Activated effector memory CD4-positive, alpha-beta T cell treated with Interleukin-2 at 50 U/mL for 16 hours (primary cell): ENCODE measurements at regions not wholly inside any gene's neighbourhood (a gene's known extent, or its start where the extent isn't known, plus 50 kb on each side); places are given as distances from the start of the nearest gene placed in this dataset.
"Not testable (repeated sequence)": the region's sequence is repeated elsewhere in the genome, so short reads cannot be mapped to it uniquely, and the experiment has no call there.

Experiments
- DNase-seq: peaks from one replicate; pipeline ENCODE4 v3.0.0-alpha.2; 2020

- no peak for DNase-seq
These were observed 202.7 kb upstream of the PRSS58 start for GRCh38 chr7:142460402-142461117.

DNA sequence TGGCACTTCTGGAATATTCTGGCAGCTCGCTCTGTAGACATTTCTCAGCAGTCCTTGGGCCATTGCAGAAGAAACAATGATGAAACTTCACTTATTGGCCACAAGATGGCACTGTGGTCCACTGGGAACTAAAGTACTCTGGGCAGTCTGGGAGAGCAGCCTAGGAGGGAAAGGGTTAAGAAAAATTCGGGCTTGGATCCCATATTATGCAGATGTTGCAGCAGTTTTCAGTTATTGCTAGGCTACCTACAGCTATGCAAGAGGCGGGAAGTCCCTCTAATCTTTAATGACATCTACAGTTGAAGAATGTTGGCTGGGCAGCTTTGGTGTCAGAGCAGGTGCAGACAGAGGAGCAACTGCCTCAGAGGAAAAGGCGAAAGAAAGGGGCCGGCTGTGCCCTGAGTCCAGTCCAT, 201.7 kb upstream of the PRSS58 start:
- DNase-seq, result no peak

- no peak for DNase-seq
These were observed 199.4 kb upstream of the PRSS58 start for GRCh38 chr7:142457146-142457703.

- no peak for DNase-seq
These were observed 197.5 kb upstream of the PRSS58 start for GRCh38 chr7:142455392-142455791.

DNA sequence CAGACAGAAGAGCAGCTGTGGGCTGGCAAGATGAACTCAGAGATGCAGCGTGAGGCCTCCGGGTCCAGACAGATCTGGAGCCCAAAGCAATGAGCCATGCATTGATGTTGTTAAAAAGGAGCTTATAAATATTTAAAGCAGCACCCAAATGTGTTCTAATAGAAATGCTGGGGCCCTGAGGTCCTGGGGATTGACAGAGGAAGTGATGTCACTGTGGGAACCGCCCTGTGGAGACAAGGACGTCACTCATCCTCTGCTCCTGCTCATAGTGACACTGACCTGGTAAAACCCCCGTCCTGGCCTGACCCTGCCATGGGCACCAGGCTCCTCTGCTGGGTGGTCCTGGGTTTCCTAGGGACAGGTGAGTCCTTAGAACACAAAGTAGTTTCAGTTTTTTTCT, 197.0 kb upstream of the PRSS58 start:
- DNase-seq, result no peak

GRCh38 chr7:142452791-142453190, 194.9 kb upstream of the PRSS58 start:
- no peak for DNase-seq

GRCh38 chr7:142451817-142452216, 194.0 kb upstream of the PRSS58 start:
- no peak for DNase-seq

DNA sequence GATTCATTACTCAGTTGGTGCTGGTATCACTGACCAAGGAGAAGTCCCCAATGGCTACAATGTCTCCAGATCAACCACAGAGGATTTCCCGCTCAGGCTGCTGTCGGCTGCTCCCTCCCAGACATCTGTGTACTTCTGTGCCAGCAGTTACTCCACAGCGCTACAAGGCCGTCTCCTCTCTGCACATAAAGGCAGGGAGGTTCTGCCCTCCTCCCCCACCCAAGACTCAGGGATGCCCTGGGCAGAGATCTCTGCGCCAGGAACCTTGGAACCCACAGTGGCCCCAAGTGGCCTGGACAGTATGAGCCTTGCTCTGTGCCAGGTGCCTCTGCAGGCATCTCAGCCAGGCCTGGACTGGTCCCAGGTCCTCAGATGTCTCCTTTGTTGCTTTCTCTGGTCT, 193.4 kb upstream of the PRSS58 start:
- no peak for DNase-seq

DNA sequence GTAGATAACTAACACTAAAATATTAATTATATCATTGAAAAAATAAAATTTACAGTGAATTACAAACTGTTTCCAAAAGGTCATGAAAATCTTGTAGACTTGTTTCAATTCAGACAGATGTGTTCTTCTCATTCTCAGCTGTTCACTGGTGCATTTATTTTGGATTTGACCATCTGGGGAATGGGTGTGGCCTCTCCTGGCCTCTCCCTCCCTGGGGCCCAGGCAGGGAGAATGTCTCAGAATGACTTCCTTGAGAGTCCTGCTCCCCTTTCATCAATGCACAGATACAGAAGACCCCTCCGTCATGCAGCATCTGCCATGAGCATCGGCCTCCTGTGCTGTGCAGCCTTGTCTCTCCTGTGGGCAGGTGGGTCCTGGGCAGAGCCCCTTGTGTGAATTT, 192.8 kb upstream of the PRSS58 start:
- DNase-seq, result no peak

DNA sequence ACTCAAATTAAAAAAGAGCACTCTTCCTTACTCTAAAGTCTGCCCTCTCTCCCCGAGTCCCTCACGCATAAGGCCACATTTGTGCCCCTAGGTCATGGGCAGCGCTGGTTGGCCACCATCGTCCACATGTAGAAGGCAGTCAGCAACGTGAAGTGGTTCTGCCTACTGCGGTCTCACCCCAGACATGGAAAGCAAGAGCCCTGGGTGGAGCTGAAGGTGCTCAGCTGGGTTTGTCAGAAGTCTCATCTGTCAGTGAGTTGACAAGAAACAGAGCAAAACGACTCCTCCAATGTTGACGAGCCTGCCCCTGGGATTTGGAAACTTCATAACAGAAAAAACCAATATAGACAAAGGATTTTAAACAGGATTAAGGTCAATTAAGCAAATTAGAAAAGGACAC, 192.3 kb upstream of the PRSS58 start:
- no peak for DNase-seq

DNA sequence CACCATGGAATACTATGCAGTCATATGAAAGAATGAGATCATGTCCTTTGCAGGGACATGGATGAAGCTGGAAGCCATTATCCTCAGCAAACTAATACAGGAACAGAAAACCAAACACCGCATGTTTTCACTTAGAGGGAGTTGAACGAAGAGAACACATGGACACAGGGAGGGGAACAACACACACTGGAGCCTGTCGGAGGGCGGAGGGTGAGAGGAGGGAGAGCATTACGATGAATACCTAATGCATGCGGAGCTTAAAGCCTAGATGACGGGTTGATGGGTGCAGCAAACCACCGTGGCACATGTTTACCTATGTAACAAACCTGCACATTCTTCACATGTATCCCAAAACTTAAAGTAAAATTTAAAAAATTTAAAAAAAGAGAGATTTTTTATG, 191.0 kb upstream of the PRSS58 start:
- DNase-seq, result not testable (repeated sequence)

DNA sequence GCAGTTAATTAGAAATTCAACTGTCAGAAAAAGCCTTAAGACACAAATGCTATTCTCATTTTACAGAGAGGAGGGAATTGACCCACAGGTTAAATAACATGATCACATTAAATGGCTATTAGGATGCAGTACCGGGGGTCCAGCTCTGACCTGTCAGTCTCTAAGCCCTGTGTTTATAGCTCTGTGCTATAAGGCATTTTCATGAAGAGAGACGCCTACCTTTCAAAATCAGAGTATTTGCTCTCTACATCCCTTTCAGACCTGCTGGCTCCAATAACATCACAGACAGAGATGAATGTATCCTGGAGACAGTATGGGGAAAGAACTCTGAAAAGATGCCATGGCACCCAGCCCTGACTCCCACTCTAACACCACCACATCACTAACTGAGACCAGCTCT, 189.9 kb upstream of the PRSS58 start:
- DNase-seq, result no peak

- DNase-seq, result no peak
These were observed 187.3 kb upstream of the PRSS58 start for GRCh38 chr7:142445019-142445686.

DNA sequence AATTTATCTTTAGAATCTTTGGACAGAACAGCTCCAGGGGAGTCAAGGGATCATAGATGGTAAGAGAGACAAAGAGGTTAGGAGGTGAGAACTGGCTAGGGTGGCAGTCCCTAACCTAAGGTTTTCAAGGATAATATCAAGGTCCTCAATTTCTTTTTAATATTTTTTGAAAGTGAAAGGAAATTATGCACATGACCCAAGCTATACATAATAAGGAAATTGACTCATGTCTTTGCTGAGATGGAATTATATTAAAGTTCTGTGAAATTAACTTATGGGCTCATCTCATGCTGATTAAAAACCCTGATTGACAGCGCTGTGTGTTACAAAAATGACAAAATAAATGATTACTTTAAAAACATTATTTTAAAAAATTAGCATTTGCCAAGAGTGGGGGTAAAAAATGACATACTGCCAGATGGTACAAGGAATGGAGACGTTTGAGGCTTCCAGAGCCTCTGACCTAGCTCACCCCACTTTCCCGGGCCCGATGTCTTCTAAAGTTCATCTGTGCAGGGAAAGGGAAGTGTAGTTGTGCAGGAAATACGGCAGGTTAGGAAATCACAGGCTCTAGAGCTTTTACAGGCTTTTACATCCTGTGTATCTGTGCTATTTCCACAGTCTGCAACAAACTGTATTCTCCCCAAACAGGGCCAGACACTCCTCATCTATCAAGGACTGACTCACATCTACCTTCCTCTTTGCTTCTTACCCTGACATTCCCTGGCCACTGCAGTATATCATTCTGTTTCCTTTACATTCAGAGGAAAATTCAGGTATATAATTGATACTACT, 185.6 kb upstream of the PRSS58 start:
- no peak for DNase-seq

GRCh38 chr7:142442396-142442795, 184.5 kb upstream of the PRSS58 start:
- no peak for DNase-seq

- DNase-seq, result no peak
These were observed 183.1 kb upstream of the PRSS58 start for GRCh38 chr7:142440906-142441411.

DNA sequence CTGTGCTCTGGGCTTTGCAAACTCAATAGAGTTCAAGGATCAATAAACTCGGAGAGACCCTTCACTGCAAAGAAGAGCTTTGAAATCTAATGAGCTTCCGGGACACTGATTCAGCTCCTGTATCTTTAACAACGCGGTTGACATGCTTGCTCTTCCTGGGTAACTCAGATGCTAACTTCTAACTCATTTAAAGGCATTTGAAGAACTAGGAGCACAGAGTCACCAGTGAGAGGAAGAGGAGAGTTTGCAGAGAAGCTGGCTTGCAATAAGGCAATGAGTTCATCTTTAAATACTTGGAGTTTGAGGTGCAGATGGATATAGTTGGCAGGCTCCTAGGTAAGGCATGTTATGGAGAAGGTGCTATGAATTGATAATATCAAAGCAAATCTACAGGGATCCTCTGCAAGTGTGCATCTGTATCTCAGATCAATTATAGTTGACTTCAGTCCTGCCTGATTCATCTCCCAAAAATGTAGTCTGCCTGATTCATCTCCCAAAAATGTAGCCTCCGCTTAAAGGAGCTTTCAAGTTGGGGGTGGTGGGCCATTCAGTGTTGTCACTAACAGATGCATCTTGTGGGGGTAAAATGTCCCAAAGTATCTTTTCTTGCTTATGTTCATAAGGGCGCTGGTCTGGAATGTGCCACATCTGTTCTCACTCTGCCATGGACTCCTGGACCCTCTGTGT, 182.5 kb upstream of the PRSS58 start:
- DNase-seq, result no peak

DNA sequence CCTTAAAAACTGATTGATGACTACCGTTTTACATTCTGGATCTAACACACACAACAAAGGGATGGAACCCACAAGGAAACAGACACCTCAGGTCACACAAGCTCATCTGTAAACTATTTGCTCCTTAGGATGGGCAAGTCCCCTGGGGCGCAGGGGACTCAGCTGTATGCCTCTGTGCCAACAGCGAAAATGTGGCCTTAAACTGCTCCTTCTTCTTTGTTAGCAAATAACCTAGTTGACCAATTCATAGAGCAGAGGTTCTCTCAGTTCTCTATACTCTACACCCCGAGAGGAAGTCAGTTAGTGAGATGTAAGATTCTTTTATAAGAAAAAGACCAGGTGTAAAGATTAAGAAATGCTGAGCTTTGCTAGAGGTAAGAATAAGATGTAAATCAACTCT, 181.9 kb upstream of the PRSS58 start:
- no peak for DNase-seq

GRCh38 chr7:142438923-142439515, 181.2 kb upstream of the PRSS58 start:
- no peak for DNase-seq

- no peak for DNase-seq
These were observed 180.5 kb upstream of the PRSS58 start for GRCh38 chr7:142438235-142438922.

GRCh38 chr7:142437741-142438140, 179.9 kb upstream of the PRSS58 start:
- no peak for DNase-seq

DNA sequence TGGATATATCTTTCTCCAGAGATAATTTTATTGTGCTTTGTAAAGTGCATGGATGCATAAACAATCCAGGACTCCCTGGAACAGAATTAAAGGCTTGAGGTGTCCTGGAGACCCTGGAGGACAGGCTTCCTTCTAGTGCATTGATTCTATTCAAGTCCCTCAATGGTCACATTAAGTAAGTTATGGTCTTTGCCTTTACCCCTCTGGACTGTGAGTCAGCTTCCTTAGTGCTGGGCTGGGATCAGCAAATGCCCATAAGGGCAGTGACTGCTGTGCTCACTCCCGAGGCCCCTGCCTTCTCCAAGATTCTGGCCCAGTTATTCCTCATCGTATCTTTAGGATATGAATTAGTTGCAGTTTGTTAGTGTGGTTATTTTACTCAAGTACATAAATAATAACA, 178.7 kb upstream of the PRSS58 start:
- DNase-seq, result no peak
